NAMALWA (cell line): ENCODE measurements at regions not wholly inside any gene's neighbourhood (a gene's known extent, or its start where the extent isn't known, plus 50 kb on each side); places are given as distances from the start of the nearest gene placed in this dataset.
"Not testable (repeated sequence)": the region's sequence is repeated elsewhere in the genome, so short reads cannot be mapped to it uniquely, and the experiment has no call there.

Experiments
- DNase-seq: peaks from one replicate; pipeline ENCODE4 v3.0.0-alpha.2; 2015; ENCODE audit warnings: low spot score

DNA sequence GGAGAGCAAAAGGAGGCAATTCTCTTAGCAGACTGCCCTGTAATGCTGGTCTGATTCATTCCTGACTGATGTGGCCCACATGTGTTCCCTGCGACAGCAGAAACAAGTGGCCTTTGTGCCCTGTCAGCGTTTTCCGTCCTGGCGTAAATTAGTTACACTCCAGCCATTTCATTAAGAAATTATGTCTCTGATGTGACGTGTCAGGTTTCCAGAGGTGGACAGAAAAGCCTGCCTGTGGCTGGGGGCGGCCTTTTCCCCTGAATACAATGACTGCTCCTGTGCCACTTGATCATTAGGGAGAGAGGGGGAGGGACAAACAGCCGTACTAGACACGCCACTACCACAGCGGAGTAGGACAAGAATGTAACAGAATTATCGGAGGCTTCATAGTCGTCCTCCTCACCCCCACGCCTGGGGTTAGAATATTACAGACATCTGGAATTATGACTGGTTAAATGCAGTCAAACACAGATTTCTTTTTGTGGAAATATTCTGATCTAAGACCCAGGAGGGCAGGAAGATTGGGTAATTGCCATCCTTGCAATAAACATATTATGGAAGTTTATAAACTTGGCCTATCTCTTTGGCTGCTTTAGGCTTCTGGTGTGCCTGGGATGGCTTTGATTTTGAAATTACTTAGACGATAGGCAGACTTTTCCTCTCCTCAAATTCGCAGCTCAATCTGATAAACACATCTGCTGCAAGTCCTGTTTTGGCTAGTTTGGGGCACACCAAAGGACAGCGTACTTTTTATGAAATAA lies 146.2 kb upstream of the BCOR start:
- DNase-seq = no peak

DNA sequence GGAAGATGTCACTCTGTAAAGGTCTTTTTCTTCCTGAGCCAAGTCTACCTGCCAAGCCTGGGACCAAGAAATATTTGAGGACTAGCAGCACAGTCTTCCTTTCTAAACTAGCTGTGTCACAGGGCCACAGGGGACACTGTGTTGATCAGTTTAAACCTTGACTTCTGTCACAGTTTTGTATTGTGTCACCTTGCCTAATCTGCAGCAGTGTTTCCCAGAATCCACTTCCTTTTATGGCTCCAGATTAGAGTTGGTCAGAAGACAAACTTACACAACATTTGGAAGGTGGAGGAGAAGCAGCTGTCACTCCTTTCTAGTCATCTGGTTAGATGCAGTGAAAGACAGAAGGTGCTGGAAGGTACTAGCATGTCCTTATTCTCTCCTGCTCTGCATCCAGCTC lies 143.1 kb upstream of the BCOR start:
- DNase-seq = no peak

DNA sequence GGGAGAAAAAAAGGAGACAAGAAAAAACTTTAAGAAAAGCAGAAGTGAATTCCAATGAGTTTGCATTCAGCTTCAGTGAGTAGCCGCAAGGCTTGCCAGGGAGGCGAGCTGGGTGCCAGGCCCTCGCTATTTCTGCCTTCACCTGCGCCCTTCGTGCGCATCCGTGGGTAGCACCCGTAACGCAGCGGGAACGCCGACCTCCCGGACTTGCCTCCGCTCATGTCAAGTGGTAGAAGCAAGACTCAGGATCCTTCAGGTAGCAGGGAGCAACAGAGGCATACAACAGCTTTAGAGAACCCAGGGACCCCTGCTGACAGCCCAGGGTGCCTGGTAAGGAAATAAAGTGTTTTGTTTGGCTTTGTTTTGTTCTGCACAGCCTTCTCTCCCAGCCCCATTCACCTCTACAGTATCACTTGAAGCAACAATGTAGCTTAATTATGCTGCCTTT lies 140.0 kb upstream of the BCOR start:
- DNase-seq = no peak

DNA sequence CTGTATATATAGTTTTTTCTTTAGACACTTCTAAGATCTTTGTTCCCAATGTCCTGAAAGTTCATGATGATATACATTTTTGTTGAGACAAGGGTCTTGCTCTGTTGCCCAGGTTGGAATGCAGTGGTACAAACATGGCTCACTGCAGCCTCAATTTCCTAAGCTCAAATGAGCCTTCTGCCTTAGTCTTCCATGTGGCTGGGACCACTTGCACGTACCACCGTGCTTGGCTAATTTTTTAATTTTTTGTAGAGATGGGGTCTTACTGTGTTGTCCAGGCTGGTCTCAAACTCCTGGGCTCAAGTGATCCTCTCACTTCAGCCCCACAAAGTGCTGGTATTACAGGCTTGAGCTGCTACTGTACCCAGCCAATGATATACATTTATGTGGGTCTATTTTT lies 132.9 kb upstream of the BCOR start:
- no peak for DNase-seq

DNA sequence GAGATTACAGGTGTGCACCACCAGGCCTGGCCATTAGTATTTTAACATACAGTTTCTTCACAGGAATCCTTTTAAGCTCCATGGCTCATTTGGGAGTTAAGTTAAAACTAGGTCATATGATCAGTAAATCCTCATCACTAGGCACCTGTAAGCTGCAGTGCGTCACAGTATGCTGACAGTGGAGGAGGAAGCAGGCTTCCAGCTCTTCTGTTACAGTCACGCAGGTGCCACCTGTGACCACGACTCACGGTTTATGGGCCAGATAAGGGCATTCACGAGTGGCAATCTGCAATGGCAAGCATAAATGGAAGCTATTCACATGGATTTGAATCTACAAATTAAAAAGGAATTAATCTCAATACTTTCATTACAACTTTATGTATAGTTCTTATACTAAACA lies 129.4 kb upstream of the BCOR start:
- DNase-seq = peak; percentile 22

DNA sequence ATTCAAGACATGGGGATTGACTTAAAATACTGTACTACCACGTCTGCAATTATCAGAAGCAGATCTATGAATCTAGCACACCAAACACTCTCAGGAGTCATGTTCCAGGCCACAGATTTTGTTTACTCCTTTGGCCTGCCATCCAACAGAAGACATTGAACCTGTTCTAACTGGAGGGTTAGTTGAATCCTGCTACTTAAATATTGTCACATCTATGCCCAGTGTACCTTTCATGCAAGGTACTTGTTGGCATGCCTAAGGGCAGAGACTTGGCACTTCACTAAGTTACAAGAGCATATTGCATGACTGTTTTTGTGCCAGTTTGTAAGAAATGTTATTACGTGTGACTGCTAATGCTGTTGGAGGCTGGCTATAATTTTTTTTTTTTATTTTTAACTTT lies 126.9 kb upstream of the BCOR start:
- no peak for DNase-seq

DNA sequence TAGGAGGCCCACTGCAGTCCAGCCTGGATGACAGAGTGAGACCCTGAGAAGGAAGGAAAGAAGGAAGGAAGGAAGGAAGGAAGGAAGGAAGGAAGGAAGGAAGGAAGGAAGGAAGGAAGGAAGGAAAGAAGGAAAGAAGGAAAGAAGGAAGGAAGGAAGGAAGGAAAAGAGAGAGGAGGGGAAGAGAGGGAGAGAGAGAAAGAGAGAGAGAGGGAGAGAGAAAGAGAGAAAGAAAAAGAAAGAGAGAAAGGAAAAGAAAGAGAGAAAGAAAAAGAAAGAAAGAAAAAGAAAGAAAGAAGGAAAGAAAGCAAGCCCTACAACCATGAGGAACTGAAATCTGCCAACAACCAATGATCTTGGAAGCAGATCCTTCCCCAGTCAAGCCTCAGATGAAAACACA lies 124.9 kb upstream of the BCOR start:
- DNase-seq = not testable (repeated sequence)

DNA sequence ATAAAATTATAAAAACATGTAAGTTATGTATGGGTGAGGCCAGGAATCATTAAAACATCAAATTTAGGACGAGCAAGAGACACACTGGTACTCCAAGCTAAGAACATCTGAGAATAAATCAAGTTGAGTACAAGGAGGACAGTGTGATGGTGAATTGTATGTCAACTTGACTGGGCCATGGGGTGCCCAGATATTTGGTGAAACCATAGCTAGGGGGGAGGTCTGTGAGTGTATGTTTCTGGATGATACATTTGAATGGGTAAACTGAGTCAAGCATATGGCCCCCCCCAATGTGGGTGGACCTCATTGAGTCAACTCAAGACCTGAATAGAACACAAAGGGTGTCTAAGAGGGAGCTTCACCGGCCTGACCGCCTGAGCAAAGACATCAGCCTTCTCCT lies 115.3 kb upstream of the BCOR start:
- DNase-seq = no peak

DNA sequence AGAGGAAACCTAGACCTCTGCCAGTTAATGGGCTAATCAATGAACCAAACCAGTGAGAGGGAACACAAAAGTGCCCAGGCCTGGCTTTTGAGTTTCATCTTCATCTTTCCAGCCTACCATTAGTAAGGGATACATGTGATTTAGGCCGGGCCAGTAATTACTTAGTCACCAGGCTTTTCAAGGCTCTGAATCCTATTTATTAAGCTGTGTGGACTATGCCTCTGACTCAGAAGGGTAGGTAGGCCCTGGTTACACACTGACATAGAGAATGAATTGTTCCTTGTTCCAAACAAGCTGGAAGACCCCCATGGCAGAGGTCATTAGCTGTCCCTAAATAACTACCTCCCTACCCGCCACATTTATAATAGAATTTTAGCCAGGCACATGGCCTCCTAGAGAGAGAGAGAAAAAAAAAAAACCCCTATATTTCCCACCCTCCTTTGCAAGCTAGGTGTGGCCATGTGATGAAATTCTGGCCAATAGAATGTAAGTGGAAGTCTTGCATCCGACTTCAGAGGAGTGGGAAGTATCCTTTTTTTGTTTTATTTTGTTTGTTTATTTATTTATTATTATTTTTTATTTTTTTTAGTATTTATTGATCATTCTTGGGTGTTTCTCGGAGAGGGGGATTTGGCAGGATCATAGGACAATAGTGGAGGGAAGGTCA lies 112.3 kb upstream of the BCOR start:
- DNase-seq = no peak

DNA sequence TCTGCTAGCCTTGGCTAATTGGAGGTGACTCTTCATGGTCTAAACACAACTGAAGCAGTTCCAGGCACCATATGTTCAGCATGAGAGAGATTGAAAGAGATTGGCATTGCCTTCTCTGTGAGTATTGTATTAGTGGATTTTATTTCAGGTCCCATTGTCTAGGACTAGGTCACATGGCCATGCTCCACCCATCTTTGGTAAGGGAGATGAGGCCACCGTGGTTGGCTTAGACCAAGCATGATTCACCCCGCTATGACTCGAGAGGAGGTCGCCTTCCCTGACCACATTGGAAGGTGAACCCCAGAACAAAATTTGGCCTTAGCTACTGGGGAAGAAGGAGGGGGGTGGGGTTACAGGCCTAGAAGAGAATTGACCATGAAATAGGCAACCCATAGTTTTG lies 109.9 kb upstream of the BCOR start:
- DNase-seq = no peak

DNA sequence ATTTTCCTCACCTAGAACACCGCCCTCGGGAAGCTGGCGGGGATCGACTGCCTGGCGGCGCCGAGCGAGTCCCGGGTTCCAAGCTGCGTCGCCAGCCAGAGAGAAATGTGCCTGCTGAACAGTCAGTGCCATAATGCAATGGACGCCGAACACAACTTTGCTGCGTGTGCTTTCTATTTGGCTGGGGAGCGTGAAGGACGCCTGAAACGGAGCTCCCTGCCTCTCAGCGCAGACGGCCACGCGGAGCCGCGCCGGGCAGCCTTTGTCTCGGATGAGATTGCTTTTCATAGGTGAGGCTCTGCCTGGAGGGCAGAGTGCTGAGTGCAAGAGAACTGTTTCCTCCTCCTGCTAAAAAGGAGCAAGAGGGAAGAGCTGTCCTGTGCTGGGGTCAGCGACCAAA lies 107.7 kb upstream of the BCOR start:
- no peak for DNase-seq

DNA sequence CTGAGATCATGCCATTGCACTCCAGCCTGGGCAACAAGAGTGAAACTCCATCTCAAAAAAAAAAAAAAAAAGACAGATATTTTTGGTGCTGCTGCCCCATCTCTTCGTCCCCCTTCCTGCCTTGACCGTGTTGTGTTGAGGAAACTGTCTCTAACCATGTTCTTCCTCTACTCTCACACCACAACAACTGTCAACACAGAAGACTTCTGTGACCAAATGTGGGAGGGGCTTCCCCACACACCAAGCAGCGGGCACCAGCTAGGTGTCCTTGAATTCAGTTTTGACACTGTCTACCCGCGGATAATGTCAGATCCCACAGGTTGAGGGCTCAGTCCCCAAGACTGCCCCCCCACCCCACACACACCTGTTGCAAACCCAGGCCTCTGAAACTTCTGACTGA lies 104.7 kb upstream of the BCOR start:
- DNase-seq = no peak

DNA sequence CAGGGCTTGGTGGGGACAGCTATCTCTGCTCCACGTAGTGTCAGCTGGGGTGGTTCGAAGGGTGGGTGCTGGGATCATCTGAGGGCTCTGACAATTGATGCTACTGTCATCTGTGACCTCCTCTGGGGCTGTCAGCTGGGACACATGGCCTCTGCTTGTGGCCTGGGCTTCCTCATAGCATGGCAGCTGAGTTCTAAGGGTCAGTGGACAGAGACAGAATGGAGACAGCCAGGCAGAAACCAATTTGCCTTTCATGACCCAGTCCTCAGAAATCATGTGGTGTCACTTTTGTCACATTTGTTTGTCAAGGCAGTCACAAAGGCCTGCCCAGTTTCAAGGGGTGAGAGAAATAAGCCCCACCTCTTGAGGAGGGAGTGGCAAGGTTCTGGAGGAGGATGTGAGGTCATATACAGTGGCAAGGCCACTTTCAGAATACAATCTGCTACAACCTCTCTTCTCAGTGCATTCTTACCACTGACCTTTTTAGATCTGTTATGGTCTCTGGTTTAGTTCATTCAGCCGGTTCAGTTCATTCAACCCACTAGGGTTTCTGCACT lies 103.6 kb upstream of the BCOR start:
- peak; percentile 47 for DNase-seq

DNA sequence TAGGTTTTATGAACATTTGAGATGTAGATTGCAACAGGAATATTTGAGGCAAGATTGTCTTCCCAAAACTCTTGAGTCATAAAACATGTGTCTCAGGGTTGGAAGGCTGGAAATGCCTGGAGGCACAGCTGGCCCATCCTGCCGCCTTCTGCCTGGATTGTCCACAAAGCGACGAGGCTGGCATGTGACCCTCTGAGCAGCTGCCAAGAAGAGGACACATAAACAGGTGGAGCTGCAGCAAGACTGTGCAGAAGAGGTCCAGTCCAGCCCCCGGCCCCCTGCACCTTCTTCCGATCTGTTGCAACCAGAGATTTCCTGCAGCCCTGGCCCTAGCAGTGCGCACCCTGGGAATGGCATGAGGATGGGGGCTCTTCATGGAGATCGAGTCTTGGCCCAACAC lies 101.9 kb upstream of the BCOR start:
- DNase-seq = no peak

DNA sequence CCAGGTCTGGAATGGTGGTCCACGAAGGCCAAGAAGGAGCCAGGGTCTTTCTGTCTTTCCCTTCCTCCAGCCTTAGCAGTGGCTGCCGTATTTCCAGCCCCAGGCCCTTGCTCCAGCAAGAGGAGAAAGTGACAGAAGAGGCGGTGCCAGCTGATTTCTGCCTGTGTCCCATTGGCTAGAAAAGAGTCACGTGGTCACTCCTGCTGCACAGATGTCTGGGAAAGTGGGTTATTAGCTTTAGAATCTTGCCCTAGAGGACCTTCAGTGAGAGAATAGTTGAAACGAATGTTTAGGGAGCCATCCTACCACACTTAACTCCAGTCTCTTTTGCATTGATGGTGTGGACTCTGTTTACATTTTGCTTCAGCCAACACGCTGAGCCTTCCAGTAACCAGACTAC lies 99.3 kb upstream of the BCOR start:
- DNase-seq = no peak

DNA sequence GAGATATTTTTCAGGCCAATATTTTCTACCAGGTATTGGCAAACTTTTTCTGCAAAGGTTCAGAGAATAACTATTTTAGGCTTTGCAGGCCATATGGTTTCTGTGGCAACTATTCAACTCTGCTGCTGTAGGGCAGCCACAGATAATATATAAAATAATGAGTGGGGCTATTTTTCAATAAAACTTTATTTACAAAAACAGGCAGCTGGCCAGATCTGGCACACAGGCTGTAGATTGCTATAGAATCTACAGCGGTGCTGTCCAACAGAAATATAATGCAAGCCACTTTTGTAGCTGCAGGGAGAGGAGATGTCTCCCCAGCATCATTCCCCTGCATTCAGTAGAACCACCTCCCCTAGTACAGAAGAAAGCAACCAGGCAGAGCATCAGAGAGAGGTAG lies 97.6 kb upstream of the BCOR start:
- DNase-seq = no peak

DNA sequence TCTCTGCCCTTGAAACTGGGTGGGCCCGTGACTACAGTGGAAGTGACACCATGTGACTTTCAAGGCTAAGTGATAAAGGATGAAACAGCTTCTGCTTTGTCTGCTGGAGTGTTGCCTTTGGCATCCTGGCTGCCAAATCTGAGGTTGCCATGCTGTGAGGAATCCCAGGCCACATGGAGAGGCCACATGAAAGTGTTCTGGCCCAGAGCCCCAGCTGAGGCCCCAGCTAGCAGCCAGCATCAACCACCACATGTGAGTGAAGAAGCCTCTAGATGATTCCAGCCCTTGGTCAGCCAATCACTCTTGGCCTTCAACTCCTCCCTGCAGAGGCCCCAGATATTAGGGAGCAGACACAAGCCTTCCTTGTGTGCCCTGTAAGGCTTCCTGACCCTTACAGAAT lies 94.4 kb upstream of the BCOR start:
- DNase-seq = no peak

DNA sequence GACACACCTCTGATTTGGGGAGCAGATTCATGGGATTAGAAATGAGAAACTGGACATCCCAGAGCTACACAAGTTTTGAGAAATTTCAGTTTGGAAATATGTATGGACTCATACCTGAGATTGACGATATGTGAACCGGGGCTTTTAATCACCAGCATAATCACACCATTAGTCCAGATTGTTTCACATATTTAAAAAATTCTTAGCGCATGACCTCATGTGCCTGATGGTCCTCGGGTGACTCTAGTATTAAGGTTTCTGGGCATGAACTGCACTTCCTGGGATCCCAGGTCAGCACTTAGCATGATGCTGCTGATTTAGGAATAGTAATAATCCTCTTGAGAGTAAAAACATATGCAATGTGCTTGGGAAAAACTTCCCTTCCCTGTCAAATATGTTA lies 91.9 kb upstream of the BCOR start:
- DNase-seq = no peak

DNA sequence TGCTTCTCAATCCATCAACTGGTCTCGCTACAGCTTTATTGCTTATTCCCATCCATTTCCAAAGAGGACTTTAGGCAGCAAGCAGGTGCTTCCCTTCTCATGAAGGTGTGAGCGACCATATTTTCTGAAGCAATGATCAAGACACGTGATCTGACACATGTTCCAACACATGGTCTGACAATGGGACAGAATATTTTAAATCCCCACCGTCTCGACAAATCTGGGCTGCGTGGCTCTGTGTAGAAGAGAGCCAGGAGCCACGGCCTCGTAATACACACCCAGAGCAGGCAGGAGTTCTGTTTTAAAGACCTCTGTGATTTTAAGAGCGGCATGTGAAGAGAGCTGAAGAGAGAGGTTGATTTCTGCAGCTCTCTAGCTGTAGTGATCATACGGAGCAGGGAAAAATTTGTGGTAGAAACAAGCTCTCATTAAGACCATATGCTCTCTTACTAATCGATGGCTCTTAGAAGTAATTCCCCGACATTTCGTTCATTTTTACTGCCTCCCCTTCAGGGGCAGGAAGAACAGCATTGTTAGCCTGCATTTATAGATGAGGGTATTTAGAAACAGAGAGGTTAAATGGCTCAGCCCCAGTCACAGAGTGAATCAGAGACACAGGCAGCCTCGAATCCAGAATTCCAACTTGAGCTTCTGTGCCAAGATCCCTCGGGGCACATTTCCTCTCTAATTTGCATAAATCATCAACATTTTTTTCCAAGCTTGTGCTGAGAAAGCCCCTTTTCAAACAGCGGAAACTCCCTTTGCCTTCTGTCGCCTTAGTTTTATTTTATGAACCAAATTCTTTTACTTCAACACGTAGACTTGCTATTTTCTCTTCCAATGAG lies 91.0 kb upstream of the BCOR start:
- no peak for DNase-seq

DNA sequence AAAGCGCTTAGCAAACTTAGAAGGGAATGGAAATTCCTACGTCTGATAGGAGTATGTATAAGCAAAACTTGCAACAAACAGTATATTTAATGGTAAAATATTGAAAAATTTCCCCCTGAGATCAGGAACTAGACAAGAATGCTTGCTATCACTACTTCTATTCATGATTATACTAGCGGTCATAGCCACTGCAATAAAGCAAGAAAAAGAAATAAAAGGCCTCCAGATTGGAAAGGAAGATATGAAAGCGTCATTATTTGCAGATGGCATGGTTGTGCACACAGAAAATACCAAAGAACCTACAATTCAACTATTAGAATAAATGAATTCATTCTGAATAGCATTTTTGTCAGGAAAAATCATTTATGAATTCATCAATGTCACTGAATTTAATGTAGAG lies 87.2 kb upstream of the BCOR start:
- no peak for DNase-seq

DNA sequence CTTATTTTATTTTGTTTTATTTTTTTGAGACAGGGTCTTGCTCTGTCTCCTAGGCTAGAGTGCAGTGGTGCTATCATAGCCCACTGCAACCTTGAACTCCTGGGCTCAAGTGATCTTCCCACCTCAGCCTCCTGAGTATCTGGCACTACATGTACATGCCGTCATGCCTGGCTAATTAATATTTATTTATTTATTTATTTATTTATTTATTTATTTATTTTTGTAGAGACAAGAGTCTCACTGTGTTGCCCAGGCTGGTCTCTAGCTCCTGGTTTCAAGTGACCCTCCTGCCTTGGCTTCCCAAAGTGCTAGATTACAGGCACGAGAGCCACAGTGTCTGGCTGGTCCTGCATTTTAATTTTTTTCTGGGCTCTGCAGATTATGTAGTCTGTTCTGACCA lies 84.9 kb upstream of the BCOR start:
- DNase-seq = no peak

DNA sequence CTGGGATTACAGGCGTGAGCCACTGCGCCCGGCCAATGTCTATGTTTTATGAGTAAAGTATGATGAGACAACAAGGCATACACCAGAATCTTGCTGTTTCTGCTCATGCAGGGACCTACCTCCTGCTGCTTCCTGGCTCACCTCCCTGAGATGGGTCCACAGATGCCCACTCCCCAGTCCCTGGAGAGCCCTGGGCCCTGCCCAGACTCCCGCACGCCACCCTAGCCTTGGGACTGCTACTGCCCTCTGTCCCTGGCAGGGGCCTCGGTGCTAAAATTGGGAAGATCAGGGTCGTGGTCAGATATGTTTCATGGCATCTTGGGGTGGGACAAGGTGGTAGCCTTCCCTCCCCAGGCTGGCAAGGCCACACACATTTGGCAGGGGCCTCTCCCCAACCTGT lies 84.3 kb upstream of the BCOR start:
- DNase-seq = no peak

DNA sequence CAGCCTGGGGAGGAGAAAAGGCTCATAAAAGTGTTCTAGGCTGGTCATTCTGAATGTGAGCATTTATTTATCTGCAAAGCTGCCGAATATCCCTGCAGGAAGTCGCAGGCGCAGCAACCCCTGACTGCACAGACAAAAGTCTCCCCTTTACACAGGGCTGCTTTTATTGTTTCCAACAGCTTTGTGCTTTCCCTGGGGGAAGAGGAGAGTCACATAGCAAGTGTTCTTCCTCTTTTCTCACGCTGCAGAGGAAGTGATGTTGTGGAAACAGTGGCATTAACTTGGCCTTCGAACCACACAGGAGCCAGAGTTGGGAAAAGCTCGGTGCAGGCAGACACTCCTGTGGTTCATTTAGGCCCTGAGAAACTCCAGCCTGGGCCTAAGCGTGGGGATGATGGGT lies 81.5 kb upstream of the BCOR start:
- DNase-seq = no peak
